Muscle of leg (tissue), 3 donors: ENCODE measurements at regions not wholly inside any gene's neighbourhood (a gene's known extent, or its start where the extent isn't known, plus 50 kb on each side); places are given as distances from the start of the nearest gene placed in this dataset.

Experiments
- DNase-seq: peaks from one replicate; pipeline ENCODE4 v3.0.0; 2013
- H3K27ac ChIP-seq: one replicate; pipeline ENCODE4 v1.5.1; 2013; ENCODE audit warnings: mild to moderate bottlenecking, low read length, control low read depth
- H3K27me3 ChIP-seq: one replicate; pipeline ENCODE4 v1.6.1; 2013; ENCODE audit warnings: low read length; ENCODE audit not compliant: control insufficient read depth, insufficient read depth
- H3K36me3 ChIP-seq: one replicate; pipeline ENCODE4 v1.6.1; 2013; ENCODE audit warnings: low read length; ENCODE audit not compliant: control insufficient read depth, insufficient read depth
- H3K4me1 ChIP-seq: one replicate; pipeline ENCODE4 v1.6.1; 2013; ENCODE audit warnings: low read length; ENCODE audit not compliant: control insufficient read depth, insufficient read depth
- H3K4me3 ChIP-seq: one replicate; pipeline ENCODE4 v1.5.1; 2013; ENCODE audit warnings: low read length, control low read depth
- H3K9me3 ChIP-seq: replicated peaks from 2 replicates; pipeline ENCODE4 v1.6.1; 2013; ENCODE audit warnings: low read depth, low read length; ENCODE audit not compliant: control insufficient read depth
- WGBS: methylation state at CpG from one replicate; pipeline ENCODE4 v1.1.5; 2013; ENCODE audit warnings: missing lambda C conversion rate; ENCODE audit not compliant: insufficient coverage; 5-methylcytosine and 5-hydroxymethylcytosine counted together

DNA sequence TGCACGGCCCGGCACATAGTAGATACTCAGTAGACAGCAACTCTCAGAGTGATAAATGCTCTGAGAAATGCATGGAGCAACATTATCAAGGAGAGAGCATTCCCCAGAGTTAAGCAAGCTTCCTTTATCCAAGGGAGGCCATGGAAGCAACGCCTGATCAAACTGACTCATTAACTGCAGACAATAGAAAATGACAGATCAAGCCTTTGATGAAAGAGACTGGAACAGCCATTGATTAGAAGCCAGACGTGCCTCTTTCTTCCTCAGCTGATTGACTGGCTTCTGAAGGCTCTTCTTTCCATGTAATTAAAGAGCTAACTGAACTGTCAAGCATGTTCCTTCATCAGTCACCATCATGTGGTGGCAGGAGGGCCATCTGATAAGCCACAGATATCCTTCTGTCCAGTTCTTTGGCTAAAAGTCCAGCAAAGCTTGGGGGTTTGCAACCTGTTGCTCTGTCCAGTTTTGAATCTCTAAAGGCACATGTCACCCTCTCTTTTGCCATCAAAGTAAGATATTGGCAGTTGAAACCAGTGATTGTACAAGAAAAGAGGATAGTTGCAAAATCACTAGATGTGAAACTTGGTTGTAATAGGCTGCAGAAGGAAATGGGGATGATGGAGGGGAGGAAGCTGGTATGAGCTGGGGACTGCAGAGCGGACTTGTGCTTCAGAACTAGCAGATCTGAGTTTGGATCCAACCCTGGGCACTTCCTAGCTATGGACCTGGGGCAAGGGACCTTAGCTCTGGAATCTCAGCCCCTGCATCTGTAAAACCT lies 188.0 kb downstream of the HAPSTR1 start:
- H3K27me3 ChIP-seq = no peaks in the 10 kb centered on the region
- no peak overlapping the region for H3K27ac ChIP-seq
- no peak overlapping the region for H3K4me3 ChIP-seq
- no peak for DNase-seq
- no peaks in the 10 kb centered on the region for H3K4me1 ChIP-seq
- H3K36me3 ChIP-seq = no peaks in the 10 kb centered on the region
- 50% methylated on average over 1 of the region's 5 CpGs for WGBS
- no peaks in the 10 kb centered on the region for H3K9me3 ChIP-seq

DNA sequence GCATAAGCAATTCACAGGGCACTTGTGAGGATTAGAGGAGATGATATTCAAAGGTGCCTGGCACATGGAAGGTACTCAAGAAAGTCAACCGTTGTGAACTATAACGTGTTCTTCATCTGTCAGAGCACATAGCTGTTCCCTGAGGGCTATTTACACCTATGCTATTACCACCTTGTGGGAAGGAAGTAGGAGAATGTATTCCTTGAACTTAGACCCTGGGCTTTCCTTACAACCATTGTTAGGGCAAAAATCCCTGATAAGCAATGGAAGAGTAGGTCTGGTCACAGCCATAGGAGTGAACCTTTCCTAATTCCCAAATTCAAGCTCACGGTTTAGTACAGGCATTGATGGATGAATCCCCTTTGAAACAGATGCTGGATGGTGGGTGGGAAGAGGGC lies 188.6 kb downstream of the HAPSTR1 start:
- H3K27me3 ChIP-seq = no peaks in the 10 kb centered on the region
- WGBS = no CpG with 5 or more reads among the region's 3 CpGs

DNA sequence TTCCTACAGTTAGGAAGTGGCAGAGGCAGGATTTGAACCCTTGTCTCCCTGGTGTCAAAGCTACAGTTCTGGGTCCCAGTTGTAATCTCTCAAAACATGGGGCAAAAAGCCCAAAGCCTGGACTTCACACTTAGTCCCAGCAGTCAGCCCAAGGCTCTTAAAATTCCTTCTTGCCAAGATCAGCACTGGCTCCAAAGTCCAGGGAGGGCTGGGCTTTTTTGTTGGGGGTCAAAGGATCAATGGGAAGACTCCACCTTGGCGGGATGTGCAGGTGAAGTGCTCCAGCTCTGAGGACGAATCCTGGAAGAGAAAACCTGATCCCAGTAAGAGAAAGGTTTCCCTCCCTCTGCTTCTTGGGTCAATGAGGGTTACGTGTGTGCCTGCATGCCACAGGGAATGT lies 195.5 kb downstream of the HAPSTR1 start:
- DNase-seq = no peak
- Histone ChIP-seq H3K4me1 (no peaks in the 10 kb centered on the region), H3K9me3 (no peaks in the 10 kb centered on the region), H3K27ac (no peak overlapping the region), H3K36me3 (no peaks in the 10 kb centered on the region), H3K27me3 (no peaks in the 10 kb centered on the region), H3K4me3 (no peak overlapping the region)
- WGBS = 57% methylated on average over 1 of the region's 3 CpGs

More for the DNA sequence above, 188.6 kb downstream of the HAPSTR1 start:
- Histone ChIP-seq H3K27ac (no peak overlapping the region), H3K4me3 (no peak overlapping the region), H3K36me3 (no peaks in the 10 kb centered on the region), H3K4me1 (no peaks in the 10 kb centered on the region), H3K9me3 (no peaks in the 10 kb centered on the region)
- no peak for DNase-seq

DNA sequence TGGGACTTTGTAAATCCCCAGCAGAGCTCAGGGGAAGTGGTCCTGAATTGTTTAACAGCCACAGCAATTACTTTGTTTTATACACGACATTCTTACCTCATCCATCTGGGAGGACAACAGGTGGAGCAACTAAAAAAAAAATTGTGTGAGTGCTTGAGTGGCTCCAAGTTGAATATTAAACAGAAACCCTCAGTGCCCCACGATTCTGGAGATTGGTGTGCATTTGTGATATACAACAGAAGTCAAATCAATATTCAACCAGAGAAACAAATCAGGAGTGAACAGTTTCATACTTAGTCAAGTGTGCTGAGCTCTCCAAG lies 204.8 kb downstream of the HAPSTR1 start:
- no peak for DNase-seq
- no peaks in the 10 kb centered on the region for H3K27me3 ChIP-seq
- H3K27ac ChIP-seq = no peak overlapping the region
- no peaks in the 10 kb centered on the region for H3K4me1 ChIP-seq
- H3K9me3 ChIP-seq = no peaks in the 10 kb centered on the region
- no peak overlapping the region for H3K4me3 ChIP-seq
- WGBS = no CpG with 5 or more reads among the region's 2 CpGs
- H3K36me3 ChIP-seq = no peaks in the 10 kb centered on the region

DNA sequence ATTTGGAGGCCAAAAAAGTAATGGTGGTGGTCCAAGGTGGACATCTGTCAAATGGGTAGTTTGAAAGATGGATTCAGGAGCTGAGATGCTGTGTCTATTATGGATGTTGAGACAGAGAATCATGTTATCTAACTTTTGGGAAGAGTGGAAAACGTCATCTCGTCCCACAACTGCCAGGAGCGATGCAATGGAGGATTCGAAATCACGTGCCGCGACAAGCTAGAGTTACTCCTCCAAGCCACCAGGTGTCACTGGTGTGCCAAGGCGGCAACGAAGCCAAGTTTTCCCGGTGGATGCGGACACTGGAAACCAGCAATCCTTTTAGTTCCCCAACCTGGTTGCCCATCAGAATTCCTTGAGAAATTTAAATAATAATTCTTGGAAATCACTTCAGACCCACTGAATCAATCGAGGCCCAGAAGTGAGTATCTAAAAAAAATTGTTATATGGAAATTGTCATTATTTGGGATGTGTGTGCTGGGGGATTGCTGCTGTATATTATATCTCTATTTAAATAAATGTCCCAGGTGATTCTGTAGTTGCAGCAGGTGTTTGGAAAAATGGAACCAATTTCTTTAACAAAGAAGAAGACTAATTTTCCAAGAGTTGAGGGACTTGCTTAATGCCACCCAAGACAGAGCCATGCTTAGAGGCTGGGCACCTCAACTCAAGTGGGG lies 206.1 kb downstream of the HAPSTR1 start:
- H3K4me3 ChIP-seq = no peak overlapping the region
- H3K9me3 ChIP-seq = no peaks in the 10 kb centered on the region
- 78% methylated on average over 7 of the region's 12 CpGs for WGBS
- no peak overlapping the region for H3K27ac ChIP-seq
- peak; percentile 13 for DNase-seq
- no peaks in the 10 kb centered on the region for H3K27me3 ChIP-seq
- H3K4me1 ChIP-seq = no peaks in the 10 kb centered on the region
- H3K36me3 ChIP-seq = no peaks in the 10 kb centered on the region

DNA sequence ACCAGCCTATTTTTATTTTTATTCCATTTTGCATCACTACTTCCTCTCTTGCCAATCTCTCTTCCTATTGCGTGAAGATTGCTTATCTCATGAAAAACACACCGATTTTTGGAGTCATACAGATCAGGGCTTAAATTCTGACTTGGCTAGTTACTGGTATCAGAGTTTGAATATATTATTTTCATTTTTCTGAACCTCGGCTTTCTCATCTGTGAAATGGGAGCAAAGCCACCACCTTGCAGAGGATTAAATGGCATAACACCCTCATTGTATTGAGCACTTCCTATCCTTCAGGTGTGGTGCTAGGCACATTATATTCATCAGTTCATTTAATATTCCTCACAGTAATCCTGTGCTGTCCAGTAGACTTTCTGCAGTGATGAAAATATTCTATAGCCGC lies 208.8 kb downstream of the HAPSTR1 start:
- Histone ChIP-seq H3K27ac (no peak overlapping the region), H3K9me3 (no peaks in the 10 kb centered on the region), H3K36me3 (no peaks in the 10 kb centered on the region), H3K4me1 (no peaks in the 10 kb centered on the region), H3K27me3 (no peaks in the 10 kb centered on the region), H3K4me3 (no peak overlapping the region)
- DNase-seq = no peak
- 100% methylated on average over 1 of the region's 4 CpGs for WGBS

DNA sequence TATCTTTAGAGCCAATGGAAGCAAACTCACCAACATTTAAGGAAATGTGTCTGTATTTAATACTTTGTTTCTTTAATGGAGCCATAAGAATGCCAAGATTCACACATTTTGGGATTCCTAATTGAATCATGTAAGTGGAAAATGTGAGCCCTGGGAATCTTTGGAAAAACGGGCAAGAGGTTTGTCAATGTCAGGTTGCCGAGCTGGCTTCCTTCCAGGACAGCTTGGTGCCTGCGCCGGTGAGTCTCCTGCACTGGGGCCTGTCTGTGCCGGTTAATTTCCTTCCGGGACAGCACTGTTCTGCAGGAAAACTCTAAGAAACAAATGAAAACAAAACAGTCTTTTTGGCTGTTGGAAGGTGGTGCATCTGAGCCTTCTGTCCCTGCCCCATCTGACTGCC lies 210.6 kb downstream of the HAPSTR1 start:
- Histone ChIP-seq H3K27me3 (no peaks in the 10 kb centered on the region), H3K36me3 (no peaks in the 10 kb centered on the region), H3K27ac (no peak overlapping the region), H3K4me3 (no peak overlapping the region), H3K4me1 (no peaks in the 10 kb centered on the region), H3K9me3 (no peaks in the 10 kb centered on the region)
- DNase-seq = no peak
- WGBS = 43% methylated on average over 4 of the region's 6 CpGs

DNA sequence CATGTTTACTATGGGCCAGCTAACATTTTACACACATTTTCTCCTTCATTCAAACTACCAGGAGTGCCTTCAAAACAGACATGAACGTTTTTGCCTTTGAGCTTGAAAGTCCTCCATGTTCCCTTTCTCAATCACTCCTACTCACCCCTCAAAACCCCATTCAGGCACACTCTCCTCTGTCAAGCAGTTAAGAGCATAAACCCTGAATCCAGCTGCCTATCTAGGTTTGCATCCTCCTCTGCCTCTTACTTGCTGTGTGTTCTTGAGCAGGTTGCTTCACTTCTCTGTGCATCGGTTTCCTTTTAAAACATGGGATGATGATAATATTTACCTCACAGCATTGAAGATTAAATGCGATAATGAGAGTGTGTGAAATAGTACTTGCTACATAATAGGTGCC lies 215.3 kb downstream of the HAPSTR1 start:
- Histone ChIP-seq H3K36me3 (no peaks in the 10 kb centered on the region), H3K4me1 (peaks cover 7% of the 10 kb centered on the region), H3K9me3 (no peaks in the 10 kb centered on the region), H3K27ac (no peak overlapping the region), H3K4me3 (no peak overlapping the region), H3K27me3 (no peaks in the 10 kb centered on the region)
- DNase-seq = no peak
- WGBS = 50% methylated on average over 1 of the region's 3 CpGs

DNA sequence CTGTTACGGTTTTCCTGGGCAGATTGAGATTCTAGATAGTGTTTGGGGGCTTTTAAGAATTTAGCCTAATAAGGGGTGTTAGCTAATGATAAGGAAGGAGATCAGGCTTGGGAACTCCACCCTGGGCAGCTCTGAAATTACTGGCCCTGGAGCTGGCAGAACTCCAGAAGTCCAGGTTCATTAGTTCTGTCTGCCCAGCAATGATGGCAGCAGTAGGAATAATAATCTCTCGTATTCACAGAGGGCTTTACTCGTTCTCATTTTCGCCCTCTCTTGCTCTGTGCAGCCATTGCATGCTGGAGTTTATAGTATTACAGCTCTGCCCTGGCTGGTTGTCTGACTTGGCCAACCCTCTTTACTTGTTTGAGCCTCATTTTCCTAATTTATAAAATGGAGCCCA lies 216.0 kb downstream of the HAPSTR1 start:
- Histone ChIP-seq H3K27me3 (peaks cover 2% of the 10 kb centered on the region), H3K4me1 (peaks cover 7% of the 10 kb centered on the region), H3K36me3 (no peaks in the 10 kb centered on the region), H3K4me3 (no peak overlapping the region), H3K9me3 (no peaks in the 10 kb centered on the region), H3K27ac (no peak overlapping the region)
- WGBS = no CpG with 5 or more reads among the region's 4 CpGs
- DNase-seq = no peak

DNA sequence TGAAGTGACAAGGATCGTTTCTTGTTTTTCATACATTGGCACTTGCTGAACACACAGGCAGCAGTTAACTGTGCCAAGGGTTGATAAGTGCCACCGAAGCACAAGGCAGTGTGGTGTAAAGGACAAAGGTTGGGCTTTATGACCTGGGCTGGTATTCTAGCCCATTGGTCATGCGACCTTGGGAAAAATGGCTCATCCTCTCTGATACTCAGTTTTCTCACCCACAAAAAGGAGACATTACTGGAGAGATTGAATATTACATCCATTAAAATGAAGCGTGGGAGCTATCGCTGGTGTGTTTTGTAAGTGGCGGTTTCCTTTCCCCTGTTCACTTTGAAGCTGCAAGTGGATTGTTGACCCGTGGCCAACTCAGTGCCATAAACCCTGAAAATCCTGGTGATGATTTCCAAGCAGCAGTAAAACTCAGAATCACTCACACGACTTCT lies 216.9 kb downstream of the HAPSTR1 start:
- H3K4me1 ChIP-seq = peaks cover 7% of the 10 kb centered on the region
- peaks cover 2% of the 10 kb centered on the region for H3K27me3 ChIP-seq
- no peak overlapping the region for H3K4me3 ChIP-seq
- H3K36me3 ChIP-seq = no peaks in the 10 kb centered on the region
- 46% methylated on average over 2 of the region's 8 CpGs for WGBS
- H3K27ac ChIP-seq = no peak overlapping the region
- no peak for DNase-seq
- no peaks in the 10 kb centered on the region for H3K9me3 ChIP-seq
